ENCODE measurements at regions not wholly inside any gene's neighbourhood (a gene's known extent, or its start where the extent isn't known, plus 50 kb on each side); places are given as distances from the start of the nearest gene placed in this dataset.

GRCh38 chr15:38622908-38623307 lies 58.3 kb upstream of the RASGRP1 start:
- DNase-seq: no peak
- no peak overlapping the region for H3K27ac ChIP-seq (ENCODE audit: low read length)
- no peaks in the 10 kb centered on the region for H3K27me3 ChIP-seq (replicated peaks; ENCODE audit: insufficient read depth, low read length)
- H3F3A ChIP-seq (ENCODE audit: insufficient read depth, low read length): no peaks in the 10 kb centered on the region
- H3K4me3 ChIP-seq (ENCODE audit: low read length): no peak overlapping the region
- H3K4me1 ChIP-seq (ENCODE audit: low read length): no peaks in the 10 kb centered on the region
- H2AFZ ChIP-seq (ENCODE audit: low read length): no peak overlapping the region
- no peaks in the 10 kb centered on the region for H3K79me2 ChIP-seq (ENCODE audit: low read length)
- no peaks in the 10 kb centered on the region for H3K9me3 ChIP-seq (replicated peaks; ENCODE audit: insufficient read depth, low read length)
- no peak overlapping the region for H3K4me2 ChIP-seq (ENCODE audit: low read depth, low read length)
- no peak overlapping the region for H3K9ac ChIP-seq (ENCODE audit: low read length)
- TF ChIP-seq, protein P1, sequence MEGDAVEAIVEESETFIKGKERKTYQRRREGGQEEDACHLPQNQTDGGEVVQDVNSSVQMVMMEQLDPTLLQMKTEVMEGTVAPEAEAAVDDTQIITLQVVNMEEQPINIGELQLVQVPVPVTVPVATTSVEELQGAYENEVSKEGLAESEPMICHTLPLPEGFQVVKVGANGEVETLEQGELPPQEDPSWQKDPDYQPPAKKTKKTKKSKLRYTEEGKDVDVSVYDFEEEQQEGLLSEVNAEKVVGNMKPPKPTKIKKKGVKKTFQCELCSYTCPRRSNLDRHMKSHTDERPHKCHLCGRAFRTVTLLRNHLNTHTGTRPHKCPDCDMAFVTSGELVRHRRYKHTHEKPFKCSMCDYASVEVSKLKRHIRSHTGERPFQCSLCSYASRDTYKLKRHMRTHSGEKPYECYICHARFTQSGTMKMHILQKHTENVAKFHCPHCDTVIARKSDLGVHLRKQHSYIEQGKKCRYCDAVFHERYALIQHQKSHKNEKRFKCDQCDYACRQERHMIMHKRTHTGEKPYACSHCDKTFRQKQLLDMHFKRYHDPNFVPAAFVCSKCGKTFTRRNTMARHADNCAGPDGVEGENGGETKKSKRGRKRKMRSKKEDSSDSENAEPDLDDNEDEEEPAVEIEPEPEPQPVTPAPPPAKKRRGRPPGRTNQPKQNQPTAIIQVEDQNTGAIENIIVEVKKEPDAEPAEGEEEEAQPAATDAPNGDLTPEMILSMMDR (IDR thresholded peaks at IDR 0.05; ENCODE audit: low read length): no peak
- TF ChIP-seq EZH2phosphoT487 (IDR thresholded peaks at IDR 0.05; ENCODE audit: low read length) (no peak), EZH2 (optimal IDR thresholded peaks at IDR 0.05; ENCODE audit: low read depth, low read length) (no peak)
- no peaks in the 10 kb centered on the region for H3K36me3 ChIP-seq (replicated peaks; ENCODE audit: insufficient read depth, low read length)
- H4K20me1 ChIP-seq (ENCODE audit: insufficient read depth, low read length): no peaks in the 10 kb centered on the region
- no peaks in the 10 kb centered on the region for H3K9me2 ChIP-seq (replicated peaks; ENCODE audit: insufficient read depth, low read length)

- no peaks in the 10 kb centered on the region for H3K9me3 ChIP-seq (replicated peaks; ENCODE audit: insufficient read depth, low read length)
- H3K9ac ChIP-seq (ENCODE audit: low read length): no peak overlapping the region
- no peaks in the 10 kb centered on the region for H3K79me2 ChIP-seq (ENCODE audit: low read length)
- H4K20me1 ChIP-seq (ENCODE audit: insufficient read depth, low read length): no peaks in the 10 kb centered on the region
- H2AFZ ChIP-seq (ENCODE audit: low read length): no peak overlapping the region
- no peak overlapping the region for H3K4me2 ChIP-seq (ENCODE audit: low read depth, low read length)
- H3F3A ChIP-seq (ENCODE audit: insufficient read depth, low read length): no peaks in the 10 kb centered on the region
- H3K4me3 ChIP-seq (ENCODE audit: low read length): no peak overlapping the region
- no peak overlapping the region for H3K27ac ChIP-seq (ENCODE audit: low read length)
- TF ChIP-seq, protein P1 (IDR thresholded peaks at IDR 0.05; ENCODE audit: low read length): no peak
- TF ChIP-seq EZH2 (optimal IDR thresholded peaks at IDR 0.05; ENCODE audit: low read depth, low read length) (no peak), EZH2phosphoT487 (IDR thresholded peaks at IDR 0.05; ENCODE audit: low read length) (no peak)
- no peaks in the 10 kb centered on the region for H3K36me3 ChIP-seq (replicated peaks; ENCODE audit: insufficient read depth, low read length)
- H3K27me3 ChIP-seq (replicated peaks; ENCODE audit: insufficient read depth, low read length): no peaks in the 10 kb centered on the region
- no peaks in the 10 kb centered on the region for H3K4me1 ChIP-seq (ENCODE audit: low read length)
- no peak for DNase-seq
- H3K9me2 ChIP-seq (replicated peaks; ENCODE audit: insufficient read depth, low read length): no peaks in the 10 kb centered on the region
These were observed 59.1 kb upstream of the RASGRP1 start for GRCh38 chr15:38623744-38624143.

DNA sequence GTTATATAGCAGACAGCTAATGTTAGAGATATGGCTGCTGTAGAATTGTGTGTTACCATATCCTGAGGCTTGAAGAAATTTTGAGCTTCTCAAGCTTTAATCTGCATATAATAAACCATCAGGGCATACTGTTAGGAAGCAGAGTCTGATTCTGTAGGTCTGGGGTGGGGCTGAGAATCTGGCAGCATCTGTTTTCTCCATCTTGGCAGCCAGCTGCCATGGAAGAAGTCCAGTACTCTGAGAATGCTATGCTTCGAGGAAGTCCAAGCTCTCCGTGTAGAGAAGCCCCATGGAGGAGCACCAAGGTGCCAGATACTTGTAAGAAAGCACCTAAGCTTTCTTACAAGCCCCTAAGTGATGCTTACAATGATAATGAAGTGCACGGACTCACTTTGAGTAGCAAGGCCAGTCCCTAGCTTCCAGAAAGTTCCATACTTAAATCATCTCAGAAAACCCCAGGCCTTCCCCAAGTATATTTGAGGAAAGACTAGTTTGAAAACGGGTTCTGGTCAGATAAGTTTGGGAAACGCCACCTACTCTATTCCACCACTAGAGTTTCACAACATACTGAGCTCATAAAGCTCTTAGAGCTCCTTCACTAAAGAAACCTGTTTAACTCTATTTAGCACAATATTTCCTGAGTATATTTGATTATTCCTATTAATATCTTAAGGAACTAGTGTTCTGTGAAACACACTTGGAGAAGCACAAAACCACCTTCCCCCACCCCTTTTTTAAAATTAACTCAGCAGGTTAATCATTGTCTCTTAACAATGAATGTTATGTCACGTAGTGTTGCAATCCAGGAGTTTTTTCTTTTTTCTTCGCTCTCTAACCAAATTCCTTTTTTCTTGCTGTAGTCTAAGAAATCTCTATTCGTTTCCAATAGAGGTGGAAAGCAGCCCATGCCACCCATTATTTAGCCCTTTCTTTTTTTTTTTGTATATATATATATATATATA lies 59.9 kb upstream of the RASGRP1 start:
- H4K20me1 ChIP-seq (ENCODE audit: insufficient read depth, low read length): no peaks in the 10 kb centered on the region
- H3F3A ChIP-seq (ENCODE audit: insufficient read depth, low read length): no peaks in the 10 kb centered on the region
- no peak overlapping the region for H3K4me2 ChIP-seq (ENCODE audit: low read depth, low read length)
- H3K36me3 ChIP-seq (replicated peaks; ENCODE audit: insufficient read depth, low read length): no peaks in the 10 kb centered on the region
- H3K9me3 ChIP-seq (replicated peaks; ENCODE audit: insufficient read depth, low read length): no peaks in the 10 kb centered on the region
- H3K79me2 ChIP-seq (ENCODE audit: low read length): no peaks in the 10 kb centered on the region
- H3K27ac ChIP-seq (ENCODE audit: low read length): no peak overlapping the region
- TF ChIP-seq EZH2 (optimal IDR thresholded peaks at IDR 0.05; ENCODE audit: low read depth, low read length) (no peak), EZH2phosphoT487 (IDR thresholded peaks at IDR 0.05; ENCODE audit: low read length) (no peak)
- TF ChIP-seq, protein P1 (IDR thresholded peaks at IDR 0.05; ENCODE audit: low read length): no peak
- no peaks in the 10 kb centered on the region for H3K27me3 ChIP-seq (replicated peaks; ENCODE audit: insufficient read depth, low read length)
- H2AFZ ChIP-seq (ENCODE audit: low read length): no peak overlapping the region
- H3K4me1 ChIP-seq (ENCODE audit: low read length): no peaks in the 10 kb centered on the region
- H3K9me2 ChIP-seq (replicated peaks; ENCODE audit: insufficient read depth, low read length): no peaks in the 10 kb centered on the region
- no peak overlapping the region for H3K4me3 ChIP-seq (ENCODE audit: low read length)
- no peak overlapping the region for H3K9ac ChIP-seq (ENCODE audit: low read length)
- no peak for DNase-seq

Measured in MM.1S (cell line).